Mesendoderm (in vitro differentiated cells): ENCODE measurements at regions not wholly inside any gene's neighbourhood (a gene's known extent, or its start where the extent isn't known, plus 50 kb on each side); places are given as distances from the start of the nearest gene placed in this dataset.
A peak's percentile ranks its signal among the peaks of the same experiment; 100 is the strongest.
"Not testable (repeated sequence)": the region's sequence is repeated elsewhere in the genome, so short reads cannot be mapped to it uniquely, and the experiment has no call there.

ENCODE experiments used
- DNase-seq: peaks from one replicate; pipeline ENCODE4 v3.0.0; 2013
- H2AK5ac ChIP-seq: 2 replicates; pipeline ENCODE4 v1.6.1; 2013; ENCODE audit warnings: low read length, inconsistent platforms
- H2BK120ac ChIP-seq: 2 replicates; pipeline ENCODE4 v1.6.1; 2013; ENCODE audit warnings: low read depth, mild to moderate bottlenecking, low read length, moderate library complexity, mixed read lengths
- H2BK15ac ChIP-seq: replicated peaks from 2 replicates; pipeline ENCODE4 v1.6.1; 2013; ENCODE audit warnings: low read depth, mild to moderate bottlenecking, moderate library complexity
- H2BK5ac ChIP-seq: 2 replicates; pipeline ENCODE4 v1.6.1; 2013; ENCODE audit warnings: low read length, inconsistent platforms
- H3K18ac ChIP-seq: 2 replicates; pipeline ENCODE4 v1.6.1; 2013; ENCODE audit warnings: mild to moderate bottlenecking, low read length, mixed read lengths
- H3K23ac ChIP-seq: one replicate; pipeline ENCODE4 v1.6.1; 2013; ENCODE audit warnings: low read length
- H3K27ac ChIP-seq: 2 replicates; pipeline ENCODE4 v1.5.1; 2013; ENCODE audit warnings: low read depth, mild to moderate bottlenecking, inconsistent platforms, low read length, moderate library complexity
- H3K27me3 ChIP-seq: 2 replicates; pipeline ENCODE4 v1.6.1; 2013; ENCODE audit warnings: low read length, control low read depth, mild to moderate bottlenecking, inconsistent platforms; ENCODE audit not compliant: insufficient read depth, poor library complexity
- H3K36me3 ChIP-seq: 2 replicates; pipeline ENCODE4 v1.6.1; 2013; ENCODE audit warnings: low read length, inconsistent platforms; ENCODE audit not compliant: control insufficient read depth, insufficient read depth
- H3K4ac ChIP-seq: one replicate; pipeline ENCODE4 v1.6.1; 2013; ENCODE audit warnings: low read depth, mild to moderate bottlenecking, low read length, moderate library complexity
- H3K4me1 ChIP-seq: 2 replicates; pipeline ENCODE4 v1.6.1; 2013; ENCODE audit warnings: low read depth, low read length, inconsistent platforms; ENCODE audit not compliant: control insufficient read depth
- H3K4me2 ChIP-seq: 2 replicates; pipeline ENCODE4 v1.6.1; 2013; ENCODE audit warnings: low read length
- H3K4me3 ChIP-seq: 2 replicates; pipeline ENCODE4 v1.5.1; 2013; ENCODE audit warnings: mild to moderate bottlenecking, low read length
- H3K56ac ChIP-seq: one replicate; pipeline ENCODE4 v1.6.1; 2013; ENCODE audit warnings: low read length
- H3K79me1 ChIP-seq: 2 replicates; pipeline ENCODE4 v1.6.1; 2013; ENCODE audit warnings: low read length, inconsistent platforms
- H3K79me2 ChIP-seq: 2 replicates; pipeline ENCODE4 v1.6.1; 2013; ENCODE audit warnings: mild to moderate bottlenecking, low read length; ENCODE audit not compliant: control insufficient read depth, insufficient read depth
- H3K9ac ChIP-seq: 2 replicates; pipeline ENCODE4 v1.6.1; 2013; ENCODE audit warnings: low read length, inconsistent platforms
- H4K5ac ChIP-seq: one replicate; pipeline ENCODE4 v1.6.1; 2013; ENCODE audit warnings: low read length
- H4K8ac ChIP-seq: one replicate; pipeline ENCODE4 v1.6.1; 2013; ENCODE audit warnings: low read depth, mild to moderate bottlenecking, control low read depth, low read length, moderate library complexity
- WGBS: extraction: QIAGEN DNeasy Blood & Tissue Kit; methylation state at CpG from one replicate; pipeline ENCODE4 v1.1.7; 2013; ENCODE audit warnings: low lambda C conversion rate, missing lambda C conversion rate; ENCODE audit not compliant: insufficient coverage; ENCODE audit errors: extremely low coverage; 5-methylcytosine and 5-hydroxymethylcytosine counted together

DNA sequence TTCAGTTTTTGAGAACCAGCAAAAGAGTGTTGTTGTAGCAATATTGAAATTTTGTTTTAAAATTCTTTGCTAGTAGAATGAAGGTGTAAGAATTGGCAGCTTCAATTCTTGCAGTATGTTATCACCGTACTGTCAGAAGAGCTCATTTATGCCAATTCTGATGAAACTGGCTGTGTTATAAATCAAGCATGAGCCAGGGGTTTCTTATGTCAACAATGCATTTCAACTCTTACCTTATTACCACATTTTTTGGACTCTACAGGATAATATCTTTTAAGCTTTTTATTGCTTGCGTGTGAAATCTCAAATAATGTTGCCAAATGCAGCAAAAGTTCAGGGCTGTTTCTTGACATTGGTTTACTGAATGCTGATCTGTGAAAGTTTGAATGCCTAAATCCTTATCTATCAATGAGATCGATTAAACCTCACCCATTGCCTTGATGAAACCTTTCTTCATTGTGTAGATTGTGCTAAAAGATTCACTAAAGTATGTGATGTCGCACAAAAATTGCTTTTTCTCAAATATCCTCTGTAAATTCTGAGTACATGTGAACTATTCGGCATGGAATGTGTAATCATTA lies 1389.3 kb upstream of the ZEB2 start:
- H3K4me1 ChIP-seq, result no peaks in the 10 kb centered on the region
- no peak overlapping the region for H4K8ac ChIP-seq
- H3K4ac ChIP-seq, result no peak overlapping the region
- WGBS, result no CpG with 5 or more reads among the region's 5 CpGs
- DNase-seq, result no peak
- H3K79me2 ChIP-seq, result no peaks in the 10 kb centered on the region
- no peak overlapping the region for H3K4me3 ChIP-seq
- no peaks in the 10 kb centered on the region for H3K79me1 ChIP-seq
- H2BK120ac ChIP-seq, result no peak overlapping the region
- H3K27me3 ChIP-seq, result no peaks in the 10 kb centered on the region
- no peak overlapping the region for H3K18ac ChIP-seq
- H4K5ac ChIP-seq, result no peak overlapping the region
- H2BK15ac ChIP-seq, result no peak overlapping the region
- no peak overlapping the region for H2AK5ac ChIP-seq
- H3K23ac ChIP-seq, result no peak overlapping the region
- no peak overlapping the region for H3K9ac ChIP-seq
- H3K27ac ChIP-seq, result no peak overlapping the region
- no peaks in the 10 kb centered on the region for H3K36me3 ChIP-seq
- H3K4me2 ChIP-seq, result no peak overlapping the region
- no peak overlapping the region for H3K56ac ChIP-seq
- H2BK5ac ChIP-seq, result no peak overlapping the region

DNA sequence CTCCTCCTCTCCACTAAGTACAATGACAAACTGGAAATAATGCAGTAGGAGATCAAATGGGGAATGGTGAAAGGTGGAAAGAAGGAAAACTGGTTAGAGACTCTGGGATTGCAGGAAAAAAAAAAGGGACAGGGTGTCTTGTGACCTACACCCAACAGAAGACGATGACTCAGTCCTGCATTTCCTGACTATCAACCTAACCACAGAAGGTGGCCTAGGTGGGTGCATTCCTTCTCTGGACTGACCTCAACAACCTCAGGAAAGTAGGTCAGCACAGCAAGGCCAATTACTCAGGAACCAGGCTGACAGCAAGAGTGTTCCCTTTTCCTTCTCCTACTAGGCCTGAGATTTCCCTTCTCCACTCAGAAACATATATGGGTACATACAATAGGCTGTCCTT lies 1386.4 kb upstream of the ZEB2 start:
- no peak overlapping the region for H3K4ac ChIP-seq
- no peak overlapping the region for H3K4me2 ChIP-seq
- no peak overlapping the region for H3K27ac ChIP-seq
- no peak overlapping the region for H3K56ac ChIP-seq
- H3K9ac ChIP-seq, result no peak overlapping the region
- no peaks in the 10 kb centered on the region for H3K27me3 ChIP-seq
- no peak overlapping the region for H4K8ac ChIP-seq
- H4K5ac ChIP-seq, result no peak overlapping the region
- no peak overlapping the region for H3K23ac ChIP-seq
- no peak overlapping the region for H3K4me3 ChIP-seq
- no peak overlapping the region for H2BK120ac ChIP-seq
- H3K79me2 ChIP-seq, result no peaks in the 10 kb centered on the region
- no CpG with 5 or more reads among the region's 1 CpG for WGBS
- H2BK5ac ChIP-seq, result no peak overlapping the region
- no peaks in the 10 kb centered on the region for H3K36me3 ChIP-seq
- no peak overlapping the region for H2BK15ac ChIP-seq
- H3K79me1 ChIP-seq, result no peaks in the 10 kb centered on the region
- no peaks in the 10 kb centered on the region for H3K4me1 ChIP-seq
- no peak overlapping the region for H2AK5ac ChIP-seq
- no peak overlapping the region for H3K18ac ChIP-seq
- peak; percentile 95 for DNase-seq

DNA sequence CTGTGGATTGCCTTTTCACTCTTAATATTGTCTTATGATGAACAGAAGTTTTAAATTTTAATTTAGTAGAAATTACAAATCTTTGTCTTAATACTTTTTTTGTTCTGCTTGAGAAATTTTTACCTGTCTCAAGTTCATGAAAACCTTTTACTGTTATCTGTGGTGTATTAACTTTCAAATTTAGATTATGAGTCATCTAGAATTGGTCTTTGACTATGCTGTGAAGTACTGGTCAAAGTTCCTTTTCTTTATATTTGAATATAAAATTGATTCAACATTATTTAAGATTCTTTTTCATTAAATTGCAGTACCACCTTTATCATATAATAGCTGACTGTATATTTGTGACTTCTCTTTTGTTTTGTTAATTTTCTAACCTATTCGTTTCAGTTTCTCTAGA lies 1385.5 kb upstream of the ZEB2 start:
- H4K8ac ChIP-seq, result no peak overlapping the region
- no peaks in the 10 kb centered on the region for H3K79me2 ChIP-seq
- H2AK5ac ChIP-seq, result no peak overlapping the region
- no peak overlapping the region for H2BK15ac ChIP-seq
- H3K56ac ChIP-seq, result no peak overlapping the region
- H3K9ac ChIP-seq, result no peak overlapping the region
- H3K4me3 ChIP-seq, result no peak overlapping the region
- no peak overlapping the region for H3K18ac ChIP-seq
- H3K4me1 ChIP-seq, result no peaks in the 10 kb centered on the region
- WGBS, result 100% methylated on average over 1 of the region's 1 CpG
- H3K27ac ChIP-seq, result no peak overlapping the region
- H4K5ac ChIP-seq, result no peak overlapping the region
- no peaks in the 10 kb centered on the region for H3K79me1 ChIP-seq
- no peak for DNase-seq
- no peak overlapping the region for H3K23ac ChIP-seq
- no peak overlapping the region for H2BK120ac ChIP-seq
- H3K27me3 ChIP-seq, result no peaks in the 10 kb centered on the region
- no peak overlapping the region for H3K4me2 ChIP-seq
- H2BK5ac ChIP-seq, result no peak overlapping the region
- H3K36me3 ChIP-seq, result no peaks in the 10 kb centered on the region
- H3K4ac ChIP-seq, result no peak overlapping the region

DNA sequence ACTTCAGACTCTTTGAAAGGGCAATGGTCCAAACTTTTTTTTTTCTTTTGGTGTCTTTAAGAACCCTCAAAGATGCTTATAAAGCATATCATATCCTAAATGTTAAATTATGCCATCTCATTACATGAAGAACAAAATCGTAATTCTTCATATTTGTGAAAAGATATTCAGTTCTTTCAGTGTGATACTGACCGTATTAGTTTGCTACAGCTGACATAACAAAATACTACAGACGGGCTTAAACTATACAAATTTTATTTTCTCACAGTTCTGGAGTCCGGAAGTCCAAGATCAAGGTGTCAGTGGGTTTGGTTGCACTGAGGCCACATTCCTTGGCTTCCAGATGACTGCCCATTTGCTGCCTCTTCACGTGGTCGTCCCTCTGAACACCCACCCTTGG lies 1377.2 kb upstream of the ZEB2 start:
- Histone ChIP-seq H3K4me2 (no peak overlapping the region), H3K9ac (no peak overlapping the region), H3K4me3 (no peak overlapping the region), H3K79me2 (no peaks in the 10 kb centered on the region), H3K36me3 (no peaks in the 10 kb centered on the region), H2AK5ac (no peak overlapping the region), H3K23ac (no peak overlapping the region), H2BK120ac (no peak overlapping the region), H3K4ac (no peak overlapping the region), H3K56ac (no peak overlapping the region), H3K18ac (no peak overlapping the region), H4K5ac (no peak overlapping the region), H4K8ac (no peak overlapping the region), H2BK15ac (no peak overlapping the region), H3K4me1 (no peaks in the 10 kb centered on the region), H2BK5ac (no peak overlapping the region), H3K27me3 (no peaks in the 10 kb centered on the region), H3K27ac (no peak overlapping the region), H3K79me1 (no peaks in the 10 kb centered on the region)
- WGBS, result no CpG with 5 or more reads among the region's 6 CpGs
- DNase-seq, result no peak

DNA sequence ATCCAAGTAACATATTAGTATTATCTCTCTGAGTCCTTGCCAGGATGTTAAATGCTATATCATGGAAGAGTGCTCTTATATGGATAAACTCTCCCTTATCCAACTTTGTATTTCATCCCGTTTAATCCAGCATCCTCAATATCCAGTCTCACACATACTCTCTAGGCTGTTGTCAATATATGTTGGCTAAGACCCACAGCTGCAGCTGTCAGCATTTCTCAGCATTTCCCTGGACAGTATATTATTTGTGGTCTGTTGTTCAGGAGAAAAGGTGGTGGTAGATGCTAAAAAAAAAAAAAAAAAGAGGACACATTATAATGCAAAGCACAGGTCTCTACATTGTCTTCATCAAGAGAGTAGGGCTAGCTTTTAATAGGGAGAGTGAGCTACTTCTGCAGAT lies 1368.0 kb upstream of the ZEB2 start:
- Histone ChIP-seq H2BK5ac (no peak overlapping the region), H3K27ac (no peak overlapping the region), H2BK120ac (no peak overlapping the region), H3K4me1 (no peaks in the 10 kb centered on the region), H3K23ac (no peak overlapping the region), H3K4me3 (no peak overlapping the region), H2BK15ac (no peak overlapping the region), H3K9ac (no peak overlapping the region), H4K5ac (no peak overlapping the region), H3K79me2 (no peaks in the 10 kb centered on the region), H4K8ac (no peak overlapping the region), H2AK5ac (no peak overlapping the region), H3K18ac (no peak overlapping the region), H3K27me3 (no peaks in the 10 kb centered on the region), H3K4me2 (no peak overlapping the region), H3K4ac (no peak overlapping the region), H3K79me1 (no peaks in the 10 kb centered on the region), H3K56ac (no peak overlapping the region), H3K36me3 (no peaks in the 10 kb centered on the region)
- no CpG with 5 or more reads among the region's 1 CpG for WGBS
- no peak for DNase-seq

DNA sequence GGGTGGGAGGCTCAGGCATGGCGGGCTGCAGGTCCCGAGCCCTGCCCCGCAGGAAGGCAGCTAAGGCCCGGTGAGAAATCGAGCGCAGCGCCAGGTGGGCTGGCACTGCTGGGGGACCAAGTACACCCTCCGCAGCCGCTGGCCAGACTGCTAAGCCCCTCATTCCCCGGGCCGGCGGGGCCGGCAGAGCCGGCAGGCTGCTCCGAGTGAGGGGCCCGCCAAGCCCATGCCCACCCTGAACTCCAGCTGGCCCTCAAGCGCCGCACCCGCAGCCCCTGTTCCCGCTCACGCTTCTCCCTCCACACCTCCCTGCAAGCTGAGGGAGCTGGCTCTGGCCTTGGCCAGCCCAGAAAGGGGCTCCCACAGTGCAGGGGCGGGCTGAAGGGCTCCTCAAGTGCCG lies 1361.1 kb upstream of the ZEB2 start:
- H4K5ac ChIP-seq, H4K8ac ChIP-seq: not testable (repeated sequence)
- WGBS, result no CpG with 5 or more reads among the region's 23 CpGs

More for the DNA sequence above, 1361.1 kb upstream of the ZEB2 start:
- not testable (repeated sequence) for H3K18ac ChIP-seq, H3K27me3 ChIP-seq, H2BK120ac ChIP-seq, H3K4ac ChIP-seq, H2AK5ac ChIP-seq, H2BK5ac ChIP-seq, H3K4me2 ChIP-seq, H3K56ac ChIP-seq, H3K4me1 ChIP-seq, H3K79me2 ChIP-seq, H3K36me3 ChIP-seq, H3K79me1 ChIP-seq, H3K4me3 ChIP-seq, H3K23ac ChIP-seq, H3K9ac ChIP-seq, H2BK15ac ChIP-seq, DNase-seq, H3K27ac ChIP-seq
